Suprapubic skin (tissue), 4 donors: ENCODE measurements at regions not wholly inside any gene's neighbourhood (a gene's known extent, or its start where the extent isn't known, plus 50 kb on each side); places are given as distances from the start of the nearest gene placed in this dataset.

Experiments used
- POLR2A ChIP-seq, 2 donors: fragments of 450-650 bp; IDR thresholded peaks; one replicate each; pipeline ENCODE4 v1.6.1; 2017; ENCODE audit warnings: antibody characterized with exemption in 2 of 2, mild to moderate bottlenecking in 2 of 2, moderate library complexity in 2 of 2
- POLR2AphosphoS5 ChIP-seq, 3 donors: sonication (generic); formaldehyde crosslinking; IDR thresholded peaks; one replicate each; pipeline ENCODE4 v1.6.1; 2017; ENCODE audit warnings: antibody characterized with exemption in 3 of 3

DNA sequence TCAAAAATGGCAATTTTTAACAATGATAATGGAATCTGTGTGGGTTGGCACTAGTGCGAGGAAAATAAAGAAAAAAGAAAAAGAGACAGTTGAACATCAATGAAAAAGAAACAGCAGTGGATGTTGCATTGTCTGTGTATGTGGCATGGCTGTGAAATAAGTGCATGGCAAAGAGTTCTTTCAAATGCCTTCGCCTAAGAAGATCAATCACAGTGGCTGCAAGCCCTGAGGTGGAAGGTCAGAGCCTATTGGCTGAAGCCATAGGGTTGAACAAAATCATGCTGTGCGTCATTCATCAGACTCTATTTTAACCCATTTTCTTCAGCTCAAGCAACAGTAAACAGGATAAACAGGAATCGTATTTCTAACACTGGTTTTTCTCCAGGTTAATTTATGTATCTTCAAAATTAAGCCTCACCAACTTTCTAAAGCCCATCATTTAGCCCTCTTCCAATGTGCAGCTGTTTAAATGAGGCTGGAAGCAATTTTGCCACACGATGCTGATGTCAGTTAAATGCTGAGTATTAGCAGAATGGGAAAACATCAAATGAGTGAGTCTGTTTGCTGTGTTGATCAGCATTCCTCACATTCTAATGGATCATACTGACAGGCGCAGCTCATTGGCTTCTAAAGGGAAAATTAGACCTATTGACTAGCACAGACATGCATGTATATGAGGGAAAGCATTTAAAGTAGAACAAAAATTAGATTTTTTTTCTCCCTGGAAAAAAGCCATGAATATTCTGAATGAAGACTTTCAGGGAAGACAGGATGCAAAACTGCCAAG, 955.9 kb upstream of the EYS start:
- TF ChIP-seq POLR2AphosphoS5 (IDR thresholded peaks at IDR 0.05) = no peak
- TF ChIP-seq POLR2A (IDR thresholded peaks at IDR 0.05) = no peak
